Vagina (tissue), 2 donors: ENCODE measurements at regions not wholly inside any gene's neighbourhood (a gene's known extent, or its start where the extent isn't known, plus 50 kb on each side); places are given as distances from the start of the nearest gene placed in this dataset.

Experiments used
- DNase-seq, 2 donors: peaks; one replicate each; pipeline ENCODE4 v3.0.0-alpha.2; 2017; ENCODE audit errors: extremely low spot score in 2 of 2
- H3K27ac ChIP-seq: fragments of 200-600 bp; sonication (generic); one replicate; pipeline ENCODE4 v1.5.1; 2019
- H3K27me3 ChIP-seq: fragments of 200-600 bp; sonication (generic); one replicate; pipeline ENCODE4 v1.5.1; 2019
- H3K36me3 ChIP-seq, 2 donors: fragments of 200-600 bp; sonication (generic); one replicate each; pipeline ENCODE4 v1.5.1; 2017 to 2019
- H3K4me1 ChIP-seq: fragments of 200-600 bp; sonication (generic); one replicate; pipeline ENCODE4 v1.5.1; 2019
- H3K4me3 ChIP-seq, 2 donors: fragments of 200-600 bp; sonication (generic); 1 replicate in 1 of 2; 2 replicates in 1 of 2; pipeline ENCODE4 v1.5.1; 2016 to 2019
- H3K9me3 ChIP-seq: fragments of 200-600 bp; sonication (generic); one replicate; pipeline ENCODE4 v1.5.1; 2019
- CTCF ChIP-seq, 3 experiments: fragments of 450-650 bp in 2 of 3; fragments of 200-600 bp in 1 of 3; sonication (generic) in 1 of 3; IDR thresholded peaks; one replicate each; pipeline ENCODE4 v1.5.1; 2017 to 2019; ENCODE audit warnings: antibody characterized with exemption in 3 of 3, mild to moderate bottlenecking in 2 of 3, moderate library complexity in 2 of 3
- POLR2A ChIP-seq, 2 donors: fragments of 450-650 bp; IDR thresholded peaks; one replicate each; pipeline ENCODE4 v1.6.1; 2017; ENCODE audit warnings: antibody characterized with exemption in 2 of 2, mild to moderate bottlenecking in 2 of 2, moderate library complexity in 2 of 2
- POLR2AphosphoS5 ChIP-seq, 2 donors: sonication (generic); formaldehyde crosslinking; IDR thresholded peaks; one replicate each; pipeline ENCODE4 v1.9.0; 2017; ENCODE audit warnings: antibody characterized with exemption in 2 of 2, mild to moderate bottlenecking in 2 of 2, low read depth in 1 of 2; ENCODE audit not compliant: insufficient read depth in 1 of 2
- intact Hi-C: fragments of 100-400 bp; cut with DNase I; formaldehyde crosslinking; loops from one replicate; pipeline ENCODE4 v1.15.1; 2023

GRCh38 chr2:226607379-226607778 is 192.2 kb downstream of the IRS1 start:
- Histone ChIP-seq H3K27me3 (no peaks in the 10 kb centered on the region), H3K36me3 (no peaks in the 10 kb centered on the region), H3K9me3 (no peaks in the 10 kb centered on the region), H3K4me1 (no peaks in the 10 kb centered on the region), H3K27ac (no peak overlapping the region), H3K4me3 (no peak overlapping the region)
- TF ChIP-seq CTCF (IDR thresholded peaks at IDR 0.05) (no peak), POLR2AphosphoS5 (IDR thresholded peaks at IDR 0.05; ENCODE audit: insufficient read depth in 1 of 2, low read depth in 1 of 2) (no peak), POLR2A (IDR thresholded peaks at IDR 0.05) (no peak)
- intact Hi-C loops = no loop called here
- no peak for DNase-seq

- no peaks in the 10 kb centered on the region for H3K27me3 ChIP-seq
- H3K9me3 ChIP-seq = no peaks in the 10 kb centered on the region
- no peak for TF ChIP-seq POLR2A (IDR thresholded peaks at IDR 0.05)
- TF ChIP-seq POLR2AphosphoS5 (IDR thresholded peaks at IDR 0.05; ENCODE audit: insufficient read depth in 1 of 2, low read depth in 1 of 2) = no peak
- TF ChIP-seq CTCF (IDR thresholded peaks at IDR 0.05) = no peak
- H3K36me3 ChIP-seq = no peaks in the 10 kb centered on the region
- no peak overlapping the region for H3K27ac ChIP-seq
- no peak for DNase-seq
- no peak overlapping the region for H3K4me3 ChIP-seq
- intact Hi-C loops = no loop called here
- no peaks in the 10 kb centered on the region for H3K4me1 ChIP-seq
Observed at GRCh38 chr2:226605642-226606041, 194.0 kb downstream of the IRS1 start.

- Histone ChIP-seq H3K4me1 (no peaks in the 10 kb centered on the region), H3K36me3 (no peaks in the 10 kb centered on the region), H3K27ac (no peak overlapping the region), H3K27me3 (no peaks in the 10 kb centered on the region), H3K9me3 (no peaks in the 10 kb centered on the region), H3K4me3 (no peak overlapping the region)
- TF ChIP-seq POLR2AphosphoS5 (IDR thresholded peaks at IDR 0.05; ENCODE audit: insufficient read depth in 1 of 2, low read depth in 1 of 2) (no peak), POLR2A (IDR thresholded peaks at IDR 0.05) (no peak), CTCF (IDR thresholded peaks at IDR 0.05) (no peak)
- no peak for DNase-seq
- intact Hi-C loops = no loop called here
Observed at GRCh38 chr2:226603606-226604005, 196.0 kb downstream of the IRS1 start.

GRCh38 chr2:226601881-226602662 is 197.5 kb downstream of the IRS1 start:
- DNase-seq = no peak
- H3K9me3 ChIP-seq = no peaks in the 10 kb centered on the region
- H3K4me1 ChIP-seq = no peaks in the 10 kb centered on the region
- H3K4me3 ChIP-seq = no peak overlapping the region
- H3K27ac ChIP-seq = no peak overlapping the region
- intact Hi-C loops = no loop called here
- H3K27me3 ChIP-seq = no peaks in the 10 kb centered on the region
- H3K36me3 ChIP-seq = no peaks in the 10 kb centered on the region
- no peak for TF ChIP-seq POLR2A (IDR thresholded peaks at IDR 0.05)
- no peak for TF ChIP-seq POLR2AphosphoS5 (IDR thresholded peaks at IDR 0.05; ENCODE audit: insufficient read depth in 1 of 2, low read depth in 1 of 2)
- TF ChIP-seq CTCF (IDR thresholded peaks at IDR 0.05) = no peak

- no peaks in the 10 kb centered on the region for H3K4me1 ChIP-seq
- no peak overlapping the region for H3K27ac ChIP-seq
- H3K27me3 ChIP-seq = no peaks in the 10 kb centered on the region
- TF ChIP-seq POLR2A (IDR thresholded peaks at IDR 0.05) (no peak), CTCF (IDR thresholded peaks at IDR 0.05) (no peak), POLR2AphosphoS5 (IDR thresholded peaks at IDR 0.05; ENCODE audit: insufficient read depth in 1 of 2, low read depth in 1 of 2) (no peak)
- DNase-seq = no peak
- no peaks in the 10 kb centered on the region for H3K9me3 ChIP-seq
- intact Hi-C loops = no loop called here
- H3K4me3 ChIP-seq = no peak overlapping the region
- no peaks in the 10 kb centered on the region for H3K36me3 ChIP-seq
Observed at GRCh38 chr2:226600802-226601201, 198.8 kb downstream of the IRS1 start.
